IPS DF 4.7 (cell line): ENCODE measurements at regions not wholly inside any gene's neighbourhood (a gene's known extent, or its start where the extent isn't known, plus 50 kb on each side); places are given as distances from the start of the nearest gene placed in this dataset.
"Not testable (repeated sequence)": the region's sequence is repeated elsewhere in the genome, so short reads cannot be mapped to it uniquely, and the experiment has no call there.

Experiments used
- DNase-seq: peaks from one replicate; pipeline ENCODE4 v3.0.0-alpha.2; 2013; ENCODE audit warnings: low spot score; ENCODE audit errors: extremely low read depth

DNA sequence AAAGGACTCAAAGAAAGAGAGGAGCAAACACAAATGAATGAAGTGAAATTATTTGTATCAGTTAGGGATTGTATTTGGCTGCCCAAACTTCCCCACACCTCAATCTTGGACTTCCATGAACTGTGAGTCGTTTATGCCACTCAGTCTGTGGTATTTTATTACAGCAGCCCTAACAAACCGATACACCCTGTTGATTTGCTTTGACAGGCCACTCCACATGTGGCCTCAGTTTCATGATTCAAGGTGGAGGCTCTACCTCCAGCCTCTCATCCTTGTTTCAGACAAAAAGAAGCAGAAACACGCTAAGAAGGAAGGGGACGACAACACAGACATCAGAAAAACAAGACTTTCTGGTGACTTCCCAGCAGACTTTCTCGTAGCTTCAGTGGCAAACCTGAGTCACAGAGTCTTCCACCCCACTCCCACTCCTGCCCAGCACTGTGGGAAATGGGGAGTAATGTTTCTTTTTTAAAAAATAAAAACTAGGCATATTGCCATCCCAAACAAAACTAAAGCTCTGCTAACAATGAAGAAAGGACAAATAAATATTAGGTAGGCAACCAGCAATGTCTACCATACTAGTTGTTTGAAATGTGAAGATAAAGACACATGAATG, 52.2 kb upstream of the ABCA1 start:
- no peak for DNase-seq

DNA sequence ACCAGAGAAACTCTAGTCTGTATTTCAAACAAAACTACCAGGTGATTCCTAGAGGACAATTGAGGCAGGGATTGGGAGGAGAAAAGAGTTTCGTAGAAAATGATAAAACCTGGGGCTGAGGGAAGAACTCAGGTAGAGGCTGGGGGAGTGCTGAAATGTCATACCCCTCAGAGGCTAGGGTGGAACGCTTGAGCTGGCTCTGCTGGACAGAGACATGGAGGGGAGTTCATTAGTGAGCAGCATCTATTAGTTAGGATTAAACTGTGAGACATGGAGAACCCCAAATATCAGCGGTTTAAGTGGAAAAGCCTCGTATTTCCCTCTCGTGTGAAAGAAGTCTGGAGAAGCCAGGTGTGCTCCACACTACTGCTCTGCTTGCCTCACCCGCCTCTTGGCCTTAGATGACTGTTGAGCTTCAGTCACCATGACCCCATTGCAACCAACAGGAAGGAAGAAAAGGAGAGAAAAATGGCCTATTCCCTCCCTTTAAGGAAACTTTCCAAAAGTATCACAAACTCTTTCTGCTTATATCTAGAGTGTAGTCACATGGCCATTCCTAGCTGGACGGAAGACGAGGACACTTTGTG, 53.7 kb upstream of the ABCA1 start:
- no peak for DNase-seq

GRCh38 chr9:104982543-104982942, 54.6 kb upstream of the ABCA1 start:
- DNase-seq, result no peak

GRCh38 chr9:104983491-104983890, 55.5 kb upstream of the ABCA1 start:
- DNase-seq, result no peak

- DNase-seq, result no peak
These were observed 56.2 kb upstream of the ABCA1 start for GRCh38 chr9:104984121-104984520.

GRCh38 chr9:104984542-104984941, 56.6 kb upstream of the ABCA1 start:
- no peak for DNase-seq

- no peak for DNase-seq
These were observed 57.0 kb upstream of the ABCA1 start for GRCh38 chr9:104984948-104985347.

GRCh38 chr9:104986096-104986495, 58.1 kb upstream of the ABCA1 start:
- DNase-seq, result no peak

- no peak for DNase-seq
These were observed 59.8 kb upstream of the ABCA1 start for GRCh38 chr9:104987743-104988142.

DNA sequence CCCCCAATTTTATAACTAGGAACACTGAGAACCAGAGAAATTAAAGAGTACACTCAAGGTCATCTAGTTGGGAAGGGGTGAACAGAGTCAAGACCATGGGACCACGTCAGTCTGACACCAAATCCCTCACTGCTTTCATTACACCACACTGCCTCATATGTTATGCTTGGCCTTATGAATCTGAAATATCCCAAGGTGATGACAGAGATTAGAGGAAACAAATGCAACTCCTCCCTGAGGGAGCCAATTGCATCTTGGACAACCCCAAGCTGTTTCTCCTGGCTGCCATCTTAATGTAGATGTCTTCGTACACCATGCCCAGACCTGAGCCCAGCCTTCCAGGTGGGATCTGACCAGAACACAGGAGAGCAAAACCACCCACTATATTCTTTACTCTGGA, 60.6 kb upstream of the ABCA1 start:
- no peak for DNase-seq

GRCh38 chr9:104991144-104991953, 63.4 kb upstream of the ABCA1 start:
- no peak for DNase-seq

DNA sequence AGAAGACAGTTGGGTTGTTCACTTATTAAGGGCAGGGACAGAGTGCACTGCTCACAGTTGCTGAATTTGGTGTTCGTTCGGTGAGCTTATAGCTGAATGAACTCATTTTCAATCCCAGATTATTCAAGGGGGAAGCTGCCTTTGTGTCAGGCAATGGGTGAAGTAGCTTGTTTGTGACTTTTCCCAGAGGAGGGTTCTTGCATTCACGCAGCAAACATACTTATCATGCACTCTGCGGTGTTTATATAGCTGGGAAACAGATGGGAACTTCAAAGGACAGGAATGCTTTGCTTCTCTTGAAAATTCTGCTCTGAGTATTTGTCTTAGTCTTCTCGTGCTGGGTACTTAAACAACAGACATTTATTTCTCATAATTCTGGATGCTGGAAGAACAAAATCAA, 64.7 kb upstream of the ABCA1 start:
- no peak for DNase-seq

- peak; percentile 80 for DNase-seq
These were observed 65.5 kb upstream of the ABCA1 start for GRCh38 chr9:104993291-104993963.

DNA sequence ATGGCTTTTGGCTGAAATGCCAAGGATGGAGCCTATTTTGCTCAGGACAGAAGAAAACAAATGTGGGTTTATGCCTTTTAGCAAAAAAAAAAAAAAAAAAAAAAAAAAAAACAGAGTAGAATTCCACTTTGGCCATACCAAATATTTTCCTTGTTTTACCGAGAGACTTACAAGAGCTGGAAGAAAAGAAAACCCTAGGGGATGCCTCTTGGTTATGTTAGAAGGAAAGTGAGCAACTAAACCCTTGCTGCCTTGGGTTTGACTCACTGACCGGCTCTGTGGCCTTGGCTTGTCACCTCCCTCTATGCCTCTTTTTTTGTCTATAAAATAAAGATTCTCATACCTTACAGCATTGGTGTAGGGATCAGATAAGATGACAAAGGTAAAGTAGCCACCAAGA, 69.6 kb upstream of the ABCA1 start:
- DNase-seq, result no peak

DNA sequence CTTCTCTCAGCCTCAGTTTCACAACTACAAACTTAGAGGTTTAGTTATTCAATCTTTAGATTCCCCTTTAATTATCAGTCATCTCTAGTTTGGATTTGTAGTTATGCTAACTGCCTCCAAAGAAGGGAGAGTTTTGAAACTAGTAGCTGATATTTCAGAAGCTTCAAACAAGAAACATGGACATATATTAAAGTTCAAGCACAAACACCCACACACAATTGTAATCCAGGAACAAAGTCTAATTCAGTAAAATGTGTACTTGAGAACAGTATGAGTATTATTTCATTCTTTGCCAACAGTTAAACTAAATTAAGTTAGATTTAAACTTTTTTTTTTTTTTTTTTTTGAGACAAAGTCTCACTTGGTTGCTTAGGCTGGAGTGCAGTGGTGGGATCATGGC, 71.2 kb upstream of the ABCA1 start:
- DNase-seq, result no peak

DNA sequence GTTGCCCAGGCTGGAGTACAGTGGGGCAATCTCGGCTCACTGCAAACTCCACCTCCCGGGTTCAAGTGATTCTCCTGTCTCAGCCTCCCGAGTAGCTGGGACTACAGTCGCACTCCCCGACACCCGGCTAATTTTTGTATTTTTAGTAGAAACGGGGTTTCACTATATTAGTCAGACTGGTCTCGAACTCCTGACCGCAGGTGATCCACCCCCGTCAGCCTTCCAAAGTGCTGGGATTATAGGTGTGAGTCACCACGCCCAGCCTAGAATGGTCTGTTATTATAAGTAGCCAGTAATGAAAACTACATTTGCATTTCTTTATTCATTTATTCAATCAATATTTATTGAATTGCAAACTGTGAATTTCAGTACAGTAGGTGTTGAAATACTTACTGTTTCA, 72.6 kb upstream of the ABCA1 start:
- DNase-seq, result not testable (repeated sequence)

DNA sequence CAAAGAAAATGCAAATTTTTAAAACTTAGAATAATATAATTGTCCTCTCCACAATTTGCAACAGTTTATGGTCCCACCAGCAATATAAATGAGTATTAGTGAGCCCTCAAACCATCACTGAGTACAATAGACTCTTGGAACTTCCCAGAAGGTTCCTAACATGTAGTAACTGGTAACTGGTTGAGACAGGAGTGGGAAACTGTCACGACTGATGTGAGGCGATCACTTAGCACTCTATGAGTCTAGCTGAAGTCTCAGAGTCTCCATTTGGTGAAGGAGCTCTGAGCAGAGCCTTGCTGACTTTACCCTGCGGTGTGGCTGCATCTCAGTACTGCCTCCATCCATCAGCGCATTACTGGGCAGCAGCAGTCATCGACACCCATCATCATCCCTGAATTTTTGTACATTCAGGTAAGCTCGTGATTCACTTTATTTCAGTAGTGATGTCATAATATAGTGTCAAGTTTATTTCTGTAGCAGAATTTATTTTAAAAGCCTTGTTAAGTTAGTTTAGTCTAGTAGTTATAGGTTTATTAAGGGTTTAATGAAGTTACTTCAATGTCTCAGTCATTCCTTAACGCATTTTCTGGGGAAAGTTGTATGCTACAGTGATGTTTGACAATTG, 76.6 kb upstream of the ABCA1 start:
- DNase-seq, result no peak

- DNase-seq, result no peak
These were observed 77.2 kb upstream of the ABCA1 start for GRCh38 chr9:105005186-105005585.

DNA sequence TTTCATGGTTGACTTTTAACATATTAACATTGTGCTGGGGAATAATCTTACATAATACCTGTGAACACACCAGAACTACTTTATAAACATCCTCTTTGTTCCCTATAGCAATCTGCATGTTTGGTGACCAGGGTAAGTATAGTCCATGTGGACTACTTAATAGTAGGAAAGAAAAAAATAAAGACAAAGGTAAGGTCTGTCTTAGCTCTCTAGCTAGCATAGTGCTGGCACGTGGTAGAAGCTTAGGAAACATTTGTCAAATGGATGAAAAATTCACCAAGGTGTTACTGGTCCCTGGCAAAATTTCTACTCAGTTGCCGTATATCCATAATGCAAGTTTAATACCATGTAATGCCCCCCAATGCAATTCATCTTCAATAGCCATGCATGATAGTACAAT, 78.6 kb upstream of the ABCA1 start:
- DNase-seq, result no peak

DNA sequence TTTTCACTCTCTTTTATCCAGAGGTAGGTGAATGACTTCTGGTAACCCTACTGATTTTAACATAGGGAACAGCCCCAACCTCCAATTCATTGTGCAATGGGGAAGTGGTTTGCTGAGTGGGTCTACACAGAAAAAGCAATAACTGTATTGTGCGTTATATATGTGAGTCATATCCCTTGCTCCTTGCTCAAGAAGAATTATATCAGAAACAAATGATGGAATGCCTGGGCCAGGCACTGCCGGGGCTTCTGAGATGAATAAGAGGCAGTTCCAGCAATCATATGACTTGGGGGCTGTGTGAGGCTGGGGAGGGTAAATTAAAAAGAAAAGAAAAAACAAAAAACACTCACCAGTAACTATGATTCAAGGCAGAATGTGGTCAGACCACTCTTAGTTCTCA, 79.2 kb upstream of the ABCA1 start:
- DNase-seq, result no peak

- DNase-seq, result not testable (repeated sequence)
These were observed 82.1 kb upstream of the ABCA1 start for GRCh38 chr9:105010089-105010488.

DNA sequence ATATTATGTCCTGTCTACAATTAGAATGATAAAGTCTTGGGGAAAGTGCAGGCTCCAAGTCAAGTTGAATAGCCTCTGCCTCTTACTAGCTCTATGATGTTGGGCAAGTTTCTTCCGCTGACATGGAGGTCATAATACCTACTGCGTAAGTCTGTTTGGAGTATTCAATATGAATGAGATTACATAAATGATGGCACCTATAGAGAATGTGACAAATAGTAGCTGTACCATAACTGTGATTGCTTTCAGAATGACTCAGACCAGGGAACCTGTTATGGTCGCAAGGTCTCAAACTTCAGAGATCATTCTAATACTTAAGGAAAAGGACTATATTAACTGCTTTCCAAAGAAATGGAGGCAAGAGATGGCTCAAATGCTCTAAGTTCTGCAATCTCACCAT, 94.0 kb upstream of the ABCA1 start:
- no peak for DNase-seq
